AG04449 (cell line): ENCODE measurements at regions not wholly inside any gene's neighbourhood (a gene's known extent, or its start where the extent isn't known, plus 50 kb on each side); places are given as distances from the start of the nearest gene placed in this dataset.

Source experiments
- CTCF ChIA-PET: fragments of 350-600 bp; formaldehyde crosslinking; extraction: SDS; loops from one replicate; lab custom pipeline; 2021; ENCODE audit warnings: antibody characterized with exemption; lab: Yijun Ruan, JAX
- POLR2A ChIA-PET: fragments of 400-600, 350-600 bp; formaldehyde crosslinking; extraction: SDS; loops from one replicate; lab custom pipeline; 2020; ENCODE audit warnings: antibody characterized with exemption, inconsistent platforms; lab: Yijun Ruan, JAX
- DNase-seq: peaks from one replicate; pipeline ENCODE4 v3.0.0-alpha.2; 2010; ENCODE audit warnings: low read depth, low spot score
- H3K4me3 ChIP-seq: 2 replicates; pipeline ENCODE4 v1.5.1; 2011; ENCODE audit warnings: low read depth, mild to moderate bottlenecking, control low read depth, low read length
- TF ChIP-seq, protein P1 (sequence below): IDR thresholded peaks from one replicate; pipeline ENCODE4 v1.5.1; 2011; ENCODE audit warnings: mild to moderate bottlenecking, moderate library complexity, low read length, control low read depth, inconsistent platforms; ENCODE audit not compliant: insufficient read depth; ENCODE audit errors: missing control alignments

DNA sequence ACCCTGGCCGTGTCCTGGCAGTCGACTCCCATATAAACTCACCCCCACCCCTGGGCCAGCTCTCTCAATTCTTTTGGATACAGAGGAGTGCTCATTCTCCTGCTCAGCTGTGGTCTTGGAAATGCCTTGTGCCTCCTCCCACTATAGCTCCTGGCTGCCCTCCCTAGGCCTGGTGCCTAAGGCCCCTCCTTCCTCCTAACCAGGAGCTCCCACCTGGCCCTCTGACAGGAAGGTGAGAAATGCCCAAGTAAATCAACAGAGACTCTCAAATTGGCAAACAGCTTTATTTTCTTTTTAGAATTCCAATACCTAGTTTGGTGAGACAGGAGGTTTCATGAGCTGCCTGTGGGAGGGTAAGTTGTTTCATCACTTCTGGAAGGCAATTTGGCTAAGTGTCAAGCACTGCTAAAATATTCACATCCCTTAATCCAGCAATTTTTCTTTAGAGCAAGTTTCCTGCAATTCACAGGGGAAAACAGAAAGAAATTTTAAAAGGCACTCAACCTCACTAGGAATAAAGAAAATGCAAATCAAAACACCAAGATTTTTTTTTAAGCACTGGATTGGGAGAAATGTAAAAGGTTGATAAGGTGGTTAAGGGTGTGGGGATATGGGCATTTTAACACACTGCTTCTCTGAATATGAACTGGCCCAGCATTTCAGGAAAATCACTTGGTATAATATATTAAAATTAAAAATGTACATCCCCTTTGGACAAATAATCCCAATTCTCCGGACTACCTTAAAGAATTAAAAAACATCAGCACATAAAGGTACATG, 209.7 kb upstream of the ARHGAP20 start:
- no peak for DNase-seq
- POLR2A ChIA-PET, result no interaction called here
- CTCF ChIA-PET, result no interaction called here
- TF ChIP-seq, protein P1, sequence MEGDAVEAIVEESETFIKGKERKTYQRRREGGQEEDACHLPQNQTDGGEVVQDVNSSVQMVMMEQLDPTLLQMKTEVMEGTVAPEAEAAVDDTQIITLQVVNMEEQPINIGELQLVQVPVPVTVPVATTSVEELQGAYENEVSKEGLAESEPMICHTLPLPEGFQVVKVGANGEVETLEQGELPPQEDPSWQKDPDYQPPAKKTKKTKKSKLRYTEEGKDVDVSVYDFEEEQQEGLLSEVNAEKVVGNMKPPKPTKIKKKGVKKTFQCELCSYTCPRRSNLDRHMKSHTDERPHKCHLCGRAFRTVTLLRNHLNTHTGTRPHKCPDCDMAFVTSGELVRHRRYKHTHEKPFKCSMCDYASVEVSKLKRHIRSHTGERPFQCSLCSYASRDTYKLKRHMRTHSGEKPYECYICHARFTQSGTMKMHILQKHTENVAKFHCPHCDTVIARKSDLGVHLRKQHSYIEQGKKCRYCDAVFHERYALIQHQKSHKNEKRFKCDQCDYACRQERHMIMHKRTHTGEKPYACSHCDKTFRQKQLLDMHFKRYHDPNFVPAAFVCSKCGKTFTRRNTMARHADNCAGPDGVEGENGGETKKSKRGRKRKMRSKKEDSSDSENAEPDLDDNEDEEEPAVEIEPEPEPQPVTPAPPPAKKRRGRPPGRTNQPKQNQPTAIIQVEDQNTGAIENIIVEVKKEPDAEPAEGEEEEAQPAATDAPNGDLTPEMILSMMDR, result no peak
- no peak overlapping the region for H3K4me3 ChIP-seq

DNA sequence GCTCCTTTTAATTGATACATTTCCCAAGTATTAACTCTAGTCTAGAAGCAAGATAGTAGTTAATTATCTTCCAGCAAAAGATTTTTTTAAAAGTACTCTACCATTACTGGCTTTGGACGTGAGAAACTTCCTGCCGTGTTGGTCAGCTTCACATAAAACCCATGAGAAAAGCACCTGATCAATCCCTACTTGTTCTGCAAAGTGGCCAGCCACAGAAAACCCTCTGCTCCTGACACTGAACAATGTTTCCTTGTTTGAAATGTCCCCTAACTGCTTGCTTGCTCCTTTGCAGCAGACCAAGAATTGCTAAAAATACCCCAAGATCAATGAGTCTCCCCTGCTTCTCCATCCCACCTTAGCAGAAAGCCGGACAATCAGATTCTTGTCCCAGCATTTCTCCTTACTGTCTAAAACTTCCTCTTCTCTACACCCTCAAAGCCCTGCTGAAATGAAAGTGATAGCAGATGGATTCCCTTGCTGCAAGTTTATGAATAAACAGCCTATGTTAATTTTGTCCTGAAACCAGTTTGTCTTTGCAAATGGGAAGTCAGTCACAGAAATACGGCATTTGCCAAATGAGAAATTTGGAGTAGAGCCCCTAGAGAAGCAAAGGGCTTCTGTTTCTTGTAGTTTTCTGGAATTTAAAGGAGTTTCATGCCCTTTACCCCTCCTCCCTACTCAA, 207.1 kb upstream of the ARHGAP20 start:
- TF ChIP-seq, protein P1, result no peak
- DNase-seq, result no peak
- POLR2A ChIA-PET, result no interaction called here
- CTCF ChIA-PET, result no interaction called here
- H3K4me3 ChIP-seq, result no peak overlapping the region

DNA sequence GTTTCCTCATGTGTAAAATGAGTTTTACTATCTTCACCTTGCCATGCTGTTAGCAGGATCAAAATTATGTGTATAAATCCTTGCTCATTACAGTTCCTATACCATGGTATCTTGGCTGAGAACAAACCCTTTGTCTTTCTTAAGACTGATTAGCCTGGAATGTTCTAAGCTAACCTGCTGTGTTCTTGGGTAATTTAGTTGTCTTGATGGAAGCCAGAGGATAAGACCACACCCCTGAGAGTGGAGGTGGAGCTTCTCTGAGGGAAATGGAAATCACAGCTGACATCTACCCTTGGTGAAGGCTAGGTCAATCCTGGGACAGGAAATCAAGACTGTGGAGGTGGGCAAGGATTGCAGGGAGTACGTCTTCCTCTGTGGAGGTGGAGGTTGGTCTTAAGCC, 206.1 kb upstream of the ARHGAP20 start:
- H3K4me3 ChIP-seq, result no peak overlapping the region
- CTCF ChIA-PET, result no interaction called here
- no peak for DNase-seq
- POLR2A ChIA-PET, result no interaction called here
- TF ChIP-seq, protein P1, result no peak

DNA sequence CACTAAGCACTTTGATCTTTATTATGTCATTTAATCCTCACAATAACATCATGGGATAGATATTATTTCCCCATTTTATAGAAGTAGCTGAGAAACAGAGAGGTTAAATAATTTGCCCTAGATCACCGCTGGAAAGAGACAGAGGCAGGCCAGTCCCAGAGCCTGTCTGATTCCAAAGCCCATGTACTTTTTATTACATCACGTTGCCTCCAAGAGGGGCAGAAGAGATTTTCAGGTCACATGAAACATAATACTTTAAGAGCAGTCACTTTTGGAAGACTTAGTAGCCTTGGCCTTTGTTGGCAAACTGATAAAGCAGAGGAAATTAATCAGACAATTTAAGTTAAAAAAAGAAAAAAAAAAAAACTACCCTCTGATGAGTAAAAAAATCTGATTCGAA, 200.2 kb upstream of the ARHGAP20 start:
- POLR2A ChIA-PET, result no interaction called here
- CTCF ChIA-PET, result no interaction called here
- TF ChIP-seq, protein P1, result no peak
- no peak overlapping the region for H3K4me3 ChIP-seq
- no peak for DNase-seq

DNA sequence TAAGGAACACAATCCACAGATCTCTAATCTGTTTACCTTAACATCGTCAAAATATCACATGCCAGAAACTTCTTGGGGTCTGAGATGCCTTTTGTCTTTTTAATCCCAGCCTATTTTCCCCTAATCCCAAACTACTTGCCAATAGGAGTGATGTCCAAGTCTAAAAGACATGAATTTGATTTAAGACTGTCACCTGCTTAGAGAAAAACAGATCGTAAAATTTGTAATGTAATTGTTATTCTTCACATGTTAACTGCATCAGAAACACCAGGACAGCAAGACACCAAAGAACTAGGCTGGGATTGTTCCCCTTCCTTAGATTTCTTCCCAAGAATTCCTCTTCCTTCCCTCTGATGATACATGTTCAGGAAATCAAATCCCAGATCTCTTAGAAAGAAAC, 198.1 kb upstream of the ARHGAP20 start:
- no peak overlapping the region for H3K4me3 ChIP-seq
- ChIA-PET CTCF (no interaction called here), POLR2A (no interaction called here)
- TF ChIP-seq, protein P1, result no peak
- no peak for DNase-seq

DNA sequence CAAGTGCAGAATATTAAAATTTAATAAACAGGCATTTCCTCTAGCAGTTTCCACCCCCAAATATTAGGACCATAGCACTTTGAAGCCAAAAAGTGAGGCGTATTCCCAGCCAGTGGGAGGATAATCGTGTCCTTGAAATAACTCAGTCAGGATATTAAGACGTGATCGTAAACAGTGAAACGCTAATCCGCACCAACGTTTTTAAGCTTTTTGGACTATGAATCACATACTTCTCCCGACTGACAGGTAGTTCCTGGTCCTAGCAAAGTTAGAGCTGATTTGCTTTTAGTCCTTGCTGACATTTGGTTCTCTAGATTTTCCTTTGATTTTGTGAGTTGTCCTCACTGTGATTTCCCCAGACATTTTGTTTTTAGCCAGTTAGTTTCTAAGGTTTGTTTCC, 197.1 kb upstream of the ARHGAP20 start:
- TF ChIP-seq, protein P1, result no peak
- no peak for DNase-seq
- H3K4me3 ChIP-seq, result no peak overlapping the region
- ChIA-PET CTCF (no interaction called here), POLR2A (no interaction called here)
